BJ (cell line): ENCODE measurements at regions not wholly inside any gene's neighbourhood (a gene's known extent, or its start where the extent isn't known, plus 50 kb on each side); places are given as distances from the start of the nearest gene placed in this dataset.

Experiments
- CTCF ChIA-PET: fragments of 350-600 bp; formaldehyde crosslinking; extraction: SDS; loops from one replicate; lab custom pipeline; 2021; ENCODE audit warnings: antibody characterized with exemption, inconsistent platforms; lab: Yijun Ruan, JAX
- POLR2A ChIA-PET: fragments of 300-600 bp; sonication (Branson Sonifier 250); formaldehyde crosslinking; extraction: SDS; loops from one replicate; lab custom pipeline; 2021; ENCODE audit warnings: antibody characterized with exemption; lab: Charles Lee
- DNase-seq: peaks from one replicate; pipeline ENCODE4 v3.0.0-alpha.2; 2011; ENCODE audit warnings: low read depth
- H3K27me3 ChIP-seq: 2 replicates; pipeline ENCODE4 v1.6.0; 2011; ENCODE audit warnings: low read length; ENCODE audit not compliant: control insufficient read depth, insufficient read depth
- H3K36me3 ChIP-seq: 2 replicates; pipeline ENCODE4 v1.5.1; 2011; ENCODE audit warnings: low read length; ENCODE audit not compliant: control insufficient read depth, insufficient read depth
- H3K4me3 ChIP-seq: 2 replicates; pipeline ENCODE4 v1.5.1; 2011; ENCODE audit warnings: low read depth, mild to moderate bottlenecking, control low read depth, low read length
- TF ChIP-seq, protein P1 (sequence below): IDR thresholded peaks from 2 replicates; pipeline ENCODE4 v1.5.1; 2011; ENCODE audit warnings: low read depth, mild to moderate bottlenecking, control low read depth, inconsistent platforms, low read length, moderate library complexity; ENCODE audit not compliant: insufficient read depth

DNA sequence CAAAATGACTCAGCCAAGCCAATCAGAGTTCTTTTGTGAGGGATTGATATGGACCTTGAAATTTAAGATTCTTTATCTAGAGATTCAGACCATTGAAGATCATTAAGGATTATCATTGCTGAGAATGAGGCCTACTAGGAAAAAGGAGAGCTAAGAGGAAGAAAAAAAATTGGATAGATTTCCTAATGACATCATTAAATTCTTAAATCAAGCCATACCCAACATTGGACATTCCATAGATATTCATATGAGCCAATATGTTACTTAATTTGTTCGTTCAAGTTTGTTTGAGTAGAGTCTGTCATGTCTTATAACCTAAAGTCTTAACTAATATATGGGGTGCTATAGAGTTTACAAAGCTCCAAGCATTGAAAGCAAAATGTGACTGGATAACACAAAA lies 727.9 kb upstream of the SEMA6A start:
- DNase-seq = no peak
- CTCF ChIA-PET = interaction anchor here (0.6 kb wide), 1 partner anchor 275 kb away, joined by 3 read pairs; no protein-coding TSS in a partner anchor
- POLR2A ChIA-PET = no interaction called here
- Histone ChIP-seq H3K27me3 (no peaks in the 10 kb centered on the region), H3K4me3 (no peak overlapping the region), H3K36me3 (no peaks in the 10 kb centered on the region)
- TF ChIP-seq, protein P1, sequence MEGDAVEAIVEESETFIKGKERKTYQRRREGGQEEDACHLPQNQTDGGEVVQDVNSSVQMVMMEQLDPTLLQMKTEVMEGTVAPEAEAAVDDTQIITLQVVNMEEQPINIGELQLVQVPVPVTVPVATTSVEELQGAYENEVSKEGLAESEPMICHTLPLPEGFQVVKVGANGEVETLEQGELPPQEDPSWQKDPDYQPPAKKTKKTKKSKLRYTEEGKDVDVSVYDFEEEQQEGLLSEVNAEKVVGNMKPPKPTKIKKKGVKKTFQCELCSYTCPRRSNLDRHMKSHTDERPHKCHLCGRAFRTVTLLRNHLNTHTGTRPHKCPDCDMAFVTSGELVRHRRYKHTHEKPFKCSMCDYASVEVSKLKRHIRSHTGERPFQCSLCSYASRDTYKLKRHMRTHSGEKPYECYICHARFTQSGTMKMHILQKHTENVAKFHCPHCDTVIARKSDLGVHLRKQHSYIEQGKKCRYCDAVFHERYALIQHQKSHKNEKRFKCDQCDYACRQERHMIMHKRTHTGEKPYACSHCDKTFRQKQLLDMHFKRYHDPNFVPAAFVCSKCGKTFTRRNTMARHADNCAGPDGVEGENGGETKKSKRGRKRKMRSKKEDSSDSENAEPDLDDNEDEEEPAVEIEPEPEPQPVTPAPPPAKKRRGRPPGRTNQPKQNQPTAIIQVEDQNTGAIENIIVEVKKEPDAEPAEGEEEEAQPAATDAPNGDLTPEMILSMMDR = no peak

DNA sequence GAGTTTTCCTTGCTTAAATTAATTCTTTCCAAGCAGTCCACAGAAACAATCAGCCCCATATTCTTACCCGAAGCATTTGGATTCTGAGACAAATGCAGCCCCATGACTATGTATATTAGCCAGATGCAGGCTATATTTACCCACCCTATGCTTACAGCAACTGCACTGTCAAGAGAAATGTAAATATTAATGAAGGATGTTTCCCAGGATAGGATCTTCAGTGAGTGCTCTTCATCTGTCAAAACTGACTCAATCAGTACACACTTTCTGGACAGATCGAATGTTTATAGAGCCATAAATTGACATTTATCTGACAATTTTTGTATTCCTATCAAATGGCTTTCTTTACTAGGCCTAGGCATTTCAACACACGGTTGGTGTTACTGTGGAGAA lies 725.3 kb upstream of the SEMA6A start:
- POLR2A ChIA-PET = no interaction called here
- no peak for DNase-seq
- no peaks in the 10 kb centered on the region for H3K36me3 ChIP-seq
- TF ChIP-seq, protein P1 = no peak
- CTCF ChIA-PET = no interaction called here
- no peak overlapping the region for H3K4me3 ChIP-seq
- no peaks in the 10 kb centered on the region for H3K27me3 ChIP-seq

DNA sequence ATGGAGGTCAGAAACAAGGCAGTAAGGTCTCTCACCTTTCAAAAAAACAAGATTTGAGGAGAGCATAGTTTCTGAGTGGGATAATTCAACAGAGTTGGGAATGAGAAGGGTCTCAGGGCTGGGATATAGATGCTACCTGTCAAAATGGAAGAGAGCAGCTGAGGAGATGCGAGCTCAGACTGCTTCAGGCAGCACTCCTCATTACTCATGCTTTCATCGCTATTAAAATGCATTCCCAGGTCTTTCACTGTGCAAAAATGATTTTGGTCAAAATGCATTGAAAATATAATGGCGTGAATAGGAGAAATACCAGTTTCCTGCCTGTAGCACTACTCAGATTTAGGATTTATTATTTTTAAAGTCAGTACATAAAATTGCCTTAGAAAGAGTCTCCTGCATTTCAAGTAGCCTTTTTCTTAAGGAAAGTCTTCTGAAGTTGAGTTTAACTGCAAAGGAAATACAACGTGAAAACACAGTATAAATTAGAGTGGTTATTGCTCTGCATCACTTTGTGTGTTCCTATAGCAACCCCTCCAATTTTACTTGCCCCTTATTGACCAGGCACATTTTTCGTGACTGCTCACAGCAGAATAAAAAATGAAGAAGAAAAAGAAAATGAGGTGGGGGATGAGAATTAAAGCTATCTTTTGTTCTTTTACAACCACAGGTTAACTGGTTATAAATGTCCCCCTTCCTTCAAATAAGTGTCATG lies 724.8 kb upstream of the SEMA6A start:
- TF ChIP-seq, protein P1 = no peak
- no peak for DNase-seq
- ChIA-PET POLR2A (no interaction called here), CTCF (no interaction called here)
- Histone ChIP-seq H3K36me3 (no peaks in the 10 kb centered on the region), H3K27me3 (no peaks in the 10 kb centered on the region), H3K4me3 (no peak overlapping the region)

DNA sequence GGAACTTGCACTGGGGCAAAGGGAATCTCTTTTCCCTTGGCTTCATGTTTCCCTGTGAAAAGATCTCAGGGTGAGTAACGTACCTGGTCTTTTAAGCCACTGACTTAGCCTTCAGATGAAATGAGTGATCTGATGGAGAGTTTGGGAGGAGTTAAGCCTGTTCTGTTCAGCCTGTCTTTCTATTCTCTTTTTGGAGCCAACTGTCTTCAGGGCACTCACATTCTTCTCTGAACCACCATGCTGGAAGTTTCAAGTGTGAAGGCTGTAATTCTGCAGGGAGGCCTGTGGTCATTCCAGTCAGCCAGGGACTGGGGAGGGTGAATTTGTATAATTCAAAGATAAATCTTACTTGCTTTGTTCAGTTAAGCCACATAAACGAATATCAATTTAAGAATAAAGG lies 722.2 kb upstream of the SEMA6A start:
- POLR2A ChIA-PET = no interaction called here
- H3K27me3 ChIP-seq = no peaks in the 10 kb centered on the region
- CTCF ChIA-PET = no interaction called here
- no peak for DNase-seq
- H3K4me3 ChIP-seq = no peak overlapping the region
- H3K36me3 ChIP-seq = no peaks in the 10 kb centered on the region
- TF ChIP-seq, protein P1 = no peak

DNA sequence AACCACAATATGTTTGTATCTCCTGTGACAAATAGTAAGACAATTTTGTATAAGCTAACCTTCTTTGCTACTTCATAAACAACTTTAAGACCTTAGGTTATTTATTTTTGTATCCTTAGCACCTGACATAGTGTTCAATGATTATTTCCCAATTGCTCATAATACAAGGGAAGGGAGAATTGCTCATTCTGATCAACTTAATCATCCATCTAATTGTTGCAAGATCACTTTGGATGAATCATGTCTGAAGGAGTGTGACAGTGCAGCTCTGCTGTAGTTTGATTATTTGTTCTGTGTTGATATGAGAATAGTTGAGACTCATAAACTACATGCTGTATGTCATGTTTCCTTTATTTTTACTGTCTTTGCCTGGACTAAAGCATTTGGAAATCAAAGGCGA lies 721.3 kb upstream of the SEMA6A start:
- ChIA-PET POLR2A (no interaction called here), CTCF (no interaction called here)
- Histone ChIP-seq H3K27me3 (no peaks in the 10 kb centered on the region), H3K4me3 (no peak overlapping the region), H3K36me3 (no peaks in the 10 kb centered on the region)
- DNase-seq = no peak
- TF ChIP-seq, protein P1 = no peak
